ENCODE measurements at regions not wholly inside any gene's neighbourhood (a gene's known extent, or its start where the extent isn't known, plus 50 kb on each side); places are given as distances from the start of the nearest gene placed in this dataset.
"Not testable (repeated sequence)": the region's sequence is repeated elsewhere in the genome, so short reads cannot be mapped to it uniquely, and the experiment has no call there.

GRCh38 chr12:83920821-83921547 lies 991.6 kb downstream of the SLC6A15 start:
- Histone ChIP-seq H3K4me1 (ENCODE audit: insufficient read depth, insufficient read length) (no peaks in the 10 kb centered on the region), H3K9me3 (ENCODE audit: insufficient read depth, low read length) (no peaks in the 10 kb centered on the region), H3K36me3 (ENCODE audit: insufficient read depth, insufficient read length, low read length) (no peaks in the 10 kb centered on the region), H3K4me3 (ENCODE audit: insufficient read length, low read depth) (no peak overlapping the region), H3K27me3 (ENCODE audit: insufficient read depth, insufficient read length) (no peaks in the 10 kb centered on the region), H3K9ac (ENCODE audit: insufficient read length, low read depth) (no peak overlapping the region)
- TF ChIP-seq YY1 (IDR thresholded peaks at IDR 0.05; ENCODE audit: insufficient read depth, insufficient read length) = no peak
- no peak for TF ChIP-seq ZNF274 (IDR thresholded peaks at IDR 0.05; ENCODE audit: low read depth, low read length)
- no peak for TF ChIP-seq SUZ12 (IDR thresholded peaks at IDR 0.05; ENCODE audit: extremely low read depth, insufficient read depth, insufficient read length)
- DNase-seq (ENCODE audit: low read depth, low spot score) = no peak

GRCh38 chr12:83919081-83919480 lies 993.5 kb downstream of the SLC6A15 start:
- no peak for TF ChIP-seq YY1 (IDR thresholded peaks at IDR 0.05; ENCODE audit: insufficient read depth, insufficient read length)
- no peak for TF ChIP-seq SUZ12 (IDR thresholded peaks at IDR 0.05; ENCODE audit: extremely low read depth, insufficient read depth, insufficient read length)
- TF ChIP-seq ZNF274 (IDR thresholded peaks at IDR 0.05; ENCODE audit: low read depth, low read length) = no peak

GRCh38 chr12:83904175-83904574 lies 1008.4 kb downstream of the SLC6A15 start:
- H3K4me3 ChIP-seq (ENCODE audit: insufficient read length, low read depth) = no peak overlapping the region
- TF ChIP-seq SUZ12 (IDR thresholded peaks at IDR 0.05; ENCODE audit: extremely low read depth, insufficient read depth, insufficient read length) = no peak
- no peak for TF ChIP-seq ZNF274 (IDR thresholded peaks at IDR 0.05; ENCODE audit: low read depth, low read length)
- TF ChIP-seq YY1 (IDR thresholded peaks at IDR 0.05; ENCODE audit: insufficient read depth, insufficient read length) = no peak
- H3K9ac ChIP-seq (ENCODE audit: insufficient read length, low read depth) = no peak overlapping the region
- H3K4me1 ChIP-seq (ENCODE audit: insufficient read depth, insufficient read length) = no peaks in the 10 kb centered on the region
- H3K27me3 ChIP-seq (ENCODE audit: insufficient read depth, insufficient read length) = no peaks in the 10 kb centered on the region
- no peak for DNase-seq (ENCODE audit: low read depth, low spot score)
- no peaks in the 10 kb centered on the region for H3K36me3 ChIP-seq (ENCODE audit: insufficient read depth, insufficient read length, low read length)
- no peaks in the 10 kb centered on the region for H3K9me3 ChIP-seq (ENCODE audit: insufficient read depth, low read length)

More at GRCh38 chr12:83919081-83919480, 993.5 kb downstream of the SLC6A15 start:
- Histone ChIP-seq H3K36me3 (ENCODE audit: insufficient read depth, insufficient read length, low read length) (no peaks in the 10 kb centered on the region), H3K4me1 (ENCODE audit: insufficient read depth, insufficient read length) (no peaks in the 10 kb centered on the region), H3K9me3 (ENCODE audit: insufficient read depth, low read length) (no peaks in the 10 kb centered on the region), H3K27me3 (ENCODE audit: insufficient read depth, insufficient read length) (no peaks in the 10 kb centered on the region), H3K4me3 (ENCODE audit: insufficient read length, low read depth) (no peak overlapping the region), H3K9ac (ENCODE audit: insufficient read length, low read depth) (no peak overlapping the region)
- no peak for DNase-seq (ENCODE audit: low read depth, low spot score)

GRCh38 chr12:83896416-83896815 lies 1016.2 kb downstream of the SLC6A15 start:
- DNase-seq (ENCODE audit: low read depth, low spot score) = no peak
- Histone ChIP-seq H3K4me3 (ENCODE audit: insufficient read length, low read depth) (no peak overlapping the region), H3K9me3 (ENCODE audit: insufficient read depth, low read length) (no peaks in the 10 kb centered on the region), H3K36me3 (ENCODE audit: insufficient read depth, insufficient read length, low read length) (no peaks in the 10 kb centered on the region), H3K27me3 (ENCODE audit: insufficient read depth, insufficient read length) (no peaks in the 10 kb centered on the region), H3K9ac (ENCODE audit: insufficient read length, low read depth) (no peak overlapping the region), H3K4me1 (ENCODE audit: insufficient read depth, insufficient read length) (no peaks in the 10 kb centered on the region)
- no peak for TF ChIP-seq ZNF274 (IDR thresholded peaks at IDR 0.05; ENCODE audit: low read depth, low read length)
- TF ChIP-seq SUZ12 (IDR thresholded peaks at IDR 0.05; ENCODE audit: extremely low read depth, insufficient read depth, insufficient read length) = no peak
- TF ChIP-seq YY1 (IDR thresholded peaks at IDR 0.05; ENCODE audit: insufficient read depth, insufficient read length) = no peak

- no peak overlapping the region for H3K4me3 ChIP-seq (ENCODE audit: insufficient read length, low read depth)
- no peak for DNase-seq (ENCODE audit: low read depth, low spot score)
These were observed 1019.5 kb downstream of the SLC6A15 start for GRCh38 chr12:83893101-83893500.

GRCh38 chr12:83889745-83890144 lies 1022.9 kb downstream of the SLC6A15 start:
- no peak for TF ChIP-seq SUZ12 (IDR thresholded peaks at IDR 0.05; ENCODE audit: extremely low read depth, insufficient read depth, insufficient read length)
- no peak for TF ChIP-seq ZNF274 (IDR thresholded peaks at IDR 0.05; ENCODE audit: low read depth, low read length)
- no peak for TF ChIP-seq YY1 (IDR thresholded peaks at IDR 0.05; ENCODE audit: insufficient read depth, insufficient read length)
- no peaks in the 10 kb centered on the region for H3K4me1 ChIP-seq (ENCODE audit: insufficient read depth, insufficient read length)
- H3K9me3 ChIP-seq (ENCODE audit: insufficient read depth, low read length) = no peaks in the 10 kb centered on the region
- no peak for DNase-seq (ENCODE audit: low read depth, low spot score)
- H3K36me3 ChIP-seq (ENCODE audit: insufficient read depth, insufficient read length, low read length) = no peaks in the 10 kb centered on the region
- no peaks in the 10 kb centered on the region for H3K27me3 ChIP-seq (ENCODE audit: insufficient read depth, insufficient read length)
- H3K4me3 ChIP-seq (ENCODE audit: insufficient read length, low read depth) = no peak overlapping the region
- H3K9ac ChIP-seq (ENCODE audit: insufficient read length, low read depth) = no peak overlapping the region

More at GRCh38 chr12:83893101-83893500, 1019.5 kb downstream of the SLC6A15 start:
- TF ChIP-seq YY1 (IDR thresholded peaks at IDR 0.05; ENCODE audit: insufficient read depth, insufficient read length) (no peak), ZNF274 (IDR thresholded peaks at IDR 0.05; ENCODE audit: low read depth, low read length) (no peak), SUZ12 (IDR thresholded peaks at IDR 0.05; ENCODE audit: extremely low read depth, insufficient read depth, insufficient read length) (no peak)
- H3K4me1 ChIP-seq (ENCODE audit: insufficient read depth, insufficient read length) = no peaks in the 10 kb centered on the region
- H3K36me3 ChIP-seq (ENCODE audit: insufficient read depth, insufficient read length, low read length) = no peaks in the 10 kb centered on the region
- no peak overlapping the region for H3K9ac ChIP-seq (ENCODE audit: insufficient read length, low read depth)
- H3K9me3 ChIP-seq (ENCODE audit: insufficient read depth, low read length) = no peaks in the 10 kb centered on the region
- no peaks in the 10 kb centered on the region for H3K27me3 ChIP-seq (ENCODE audit: insufficient read depth, insufficient read length)

- Histone ChIP-seq H3K36me3 (ENCODE audit: insufficient read depth, insufficient read length, low read length) (no peaks in the 10 kb centered on the region), H3K9ac (ENCODE audit: insufficient read length, low read depth) (no peak overlapping the region), H3K4me3 (ENCODE audit: insufficient read length, low read depth) (no peak overlapping the region), H3K4me1 (ENCODE audit: insufficient read depth, insufficient read length) (no peaks in the 10 kb centered on the region), H3K9me3 (ENCODE audit: insufficient read depth, low read length) (no peaks in the 10 kb centered on the region), H3K27me3 (ENCODE audit: insufficient read depth, insufficient read length) (no peaks in the 10 kb centered on the region)
- no peak for DNase-seq (ENCODE audit: low read depth, low spot score)
- TF ChIP-seq SUZ12 (IDR thresholded peaks at IDR 0.05; ENCODE audit: extremely low read depth, insufficient read depth, insufficient read length) = no peak
- TF ChIP-seq YY1 (IDR thresholded peaks at IDR 0.05; ENCODE audit: insufficient read depth, insufficient read length) = no peak
- TF ChIP-seq ZNF274 (IDR thresholded peaks at IDR 0.05; ENCODE audit: low read depth, low read length) = no peak
These were observed 1026.1 kb downstream of the SLC6A15 start for GRCh38 chr12:83886479-83886878.

- not testable (repeated sequence) for H3K9ac ChIP-seq (ENCODE audit: insufficient read length, low read depth); H3K4me3 ChIP-seq (ENCODE audit: insufficient read length, low read depth); DNase-seq (ENCODE audit: low read depth, low spot score)
These were observed 1041.5 kb downstream of the SLC6A15 start for GRCh38 chr12:83870921-83871599.

More at GRCh38 chr12:83870921-83871599, 1041.5 kb downstream of the SLC6A15 start:
- H3K9me3 ChIP-seq (ENCODE audit: insufficient read depth, low read length); H3K36me3 ChIP-seq (ENCODE audit: insufficient read depth, insufficient read length, low read length); H3K27me3 ChIP-seq (ENCODE audit: insufficient read depth, insufficient read length); H3K4me1 ChIP-seq (ENCODE audit: insufficient read depth, insufficient read length): not testable (repeated sequence)
